HEK293T (cell line): ENCODE measurements at regions not wholly inside any gene's neighbourhood (a gene's known extent, or its start where the extent isn't known, plus 50 kb on each side); places are given as distances from the start of the nearest gene placed in this dataset.

Experiments
- ARNT ChIP-seq: fragments of 450-650 bp; IDR thresholded peaks from 2 replicates; pipeline ENCODE4 v1.6.1; 2017; ENCODE audit warnings: mild to moderate bottlenecking
- BHLHE40 ChIP-seq: fragments of 450-650 bp; IDR thresholded peaks from 2 replicates; pipeline ENCODE4 v1.6.1; 2016; ENCODE audit warnings: mild to moderate bottlenecking, moderate library complexity, borderline replicate concordance
- CTBP1 ChIP-seq: fragments of 450-650 bp; IDR thresholded peaks from 2 replicates; pipeline ENCODE4 v1.6.1; 2016; ENCODE audit warnings: borderline replicate concordance
- ELF4 ChIP-seq: fragments of 450-650 bp; IDR thresholded peaks from 2 replicates; pipeline ENCODE4 v1.6.1; 2017; ENCODE audit warnings: antibody characterized with exemption
- FOXK2 ChIP-seq: fragments of 450-650 bp; IDR thresholded peaks from 2 replicates; pipeline ENCODE4 v1.6.1; 2016; ENCODE audit warnings: mild to moderate bottlenecking
- FOXM1 ChIP-seq: fragments of 450-650 bp; IDR thresholded peaks from 2 replicates; pipeline ENCODE4 v1.6.1; 2017; ENCODE audit warnings: mild to moderate bottlenecking, borderline replicate concordance
- HDGF ChIP-seq: fragments of 450-650 bp; IDR thresholded peaks from 2 replicates; pipeline ENCODE4 v1.6.1; 2017; ENCODE audit warnings: antibody characterized with exemption, borderline replicate concordance
- L3MBTL2 ChIP-seq: fragments of 450-650 bp; conservative IDR thresholded peaks from 2 replicates; pipeline ENCODE4 v1.6.1; 2016; ENCODE audit warnings: mild to moderate bottlenecking
- SP1 ChIP-seq: fragments of 450-650 bp; IDR thresholded peaks from 2 replicates; pipeline ENCODE4 v1.6.1; 2017
- TARDBP ChIP-seq: fragments of 450-650 bp; IDR thresholded peaks from 2 replicates; pipeline ENCODE4 v1.6.1; 2016
- ZNF384 ChIP-seq: fragments of 450-650 bp; IDR thresholded peaks from 2 replicates; pipeline ENCODE4 v1.6.1; 2016
- TF ChIP-seq, protein P1 (sequence below): fragments of 450-650 bp; IDR thresholded peaks from 2 replicates; pipeline ENCODE4 v1.6.1; 2016

DNA sequence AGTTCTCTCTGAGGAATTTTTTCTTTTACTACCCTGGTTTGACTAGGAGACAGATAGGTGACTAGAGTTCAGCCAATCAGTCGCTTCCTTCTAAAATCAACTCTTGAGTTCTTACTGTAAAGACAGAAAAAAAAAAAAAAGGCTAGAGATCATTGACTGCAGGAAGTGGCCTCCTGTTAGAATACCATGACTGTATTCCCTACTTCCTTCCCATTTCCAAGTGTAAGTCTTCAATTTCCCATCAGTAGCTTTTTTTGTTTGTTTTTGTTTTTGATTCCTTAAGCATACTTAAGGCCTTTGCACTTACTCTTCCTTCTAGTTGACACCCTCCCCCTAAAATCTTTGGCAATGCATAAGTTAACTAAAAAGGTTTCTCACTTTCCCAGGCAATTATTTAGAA lies 154.3 kb downstream of the HMHB1 start:
- TF ChIP-seq L3MBTL2 (no peak), SP1 (no peak), HDGF (no peak), FOXM1 (no peak), CTBP1 (no peak), FOXK2 (no peak), BHLHE40 (no peak), TARDBP (no peak), ZNF384 (no peak), ELF4 (no peak), ARNT (no peak)
- TF ChIP-seq, protein P1, sequence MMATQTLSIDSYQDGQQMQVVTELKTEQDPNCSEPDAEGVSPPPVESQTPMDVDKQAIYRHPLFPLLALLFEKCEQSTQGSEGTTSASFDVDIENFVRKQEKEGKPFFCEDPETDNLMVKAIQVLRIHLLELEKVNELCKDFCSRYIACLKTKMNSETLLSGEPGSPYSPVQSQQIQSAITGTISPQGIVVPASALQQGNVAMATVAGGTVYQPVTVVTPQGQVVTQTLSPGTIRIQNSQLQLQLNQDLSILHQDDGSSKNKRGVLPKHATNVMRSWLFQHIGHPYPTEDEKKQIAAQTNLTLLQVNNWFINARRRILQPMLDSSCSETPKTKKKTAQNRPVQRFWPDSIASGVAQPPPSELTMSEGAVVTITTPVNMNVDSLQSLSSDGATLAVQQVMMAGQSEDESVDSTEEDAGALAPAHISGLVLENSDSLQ: no peak
